ENCODE measurements at regions not wholly inside any gene's neighbourhood (a gene's known extent, or its start where the extent isn't known, plus 50 kb on each side); places are given as distances from the start of the nearest gene placed in this dataset.
A peak's percentile ranks its signal among the peaks of the same experiment; 100 is the strongest.

GRCh38 chr4:176433983-176434382, 114.2 kb downstream of the SPCS3 start:
- no peak for DNase-seq
- H3K27ac ChIP-seq (ENCODE audit: low read depth, low read length): no peak overlapping the region
- peaks cover 0 to 2% of the 10 kb centered on the region in 2 donors for H3K27me3 Mint-ChIP-seq
- peaks cover 8 to 15% (median 12%) of the 10 kb centered on the region in 4 donors for H3K4me1 Mint-ChIP-seq
- POLR2A ChIA-PET (ENCODE audit: partially characterized antibody): no interaction called here
- intact Hi-C loops (cut with micrococcal nuclease): no loop called here
- CTCF ChIA-PET (ENCODE audit: partially characterized antibody): no interaction called here
- no peaks in the 10 kb centered on the region for H3K36me3 ChIP-seq (ENCODE audit: insufficient read depth, low read length)
- H3K9me3 ChIP-seq (ENCODE audit: control insufficient read depth in 1 of 2, low read length in 2 of 2): no peaks in the 10 kb centered on the region
- no peak overlapping the region for H3K4me3 Mint-ChIP-seq
- H3K27ac Mint-ChIP-seq: no peak overlapping the region
- no peaks in the 10 kb centered on the region for H3K36me3 Mint-ChIP-seq
- H3K4me3 ChIP-seq (ENCODE audit: low read length in 2 of 2): no peak overlapping the region
- no peaks in the 10 kb centered on the region for H3K4me1 ChIP-seq (ENCODE audit: insufficient read depth, low read length)
- H3K9me3 Mint-ChIP-seq: no peaks in the 10 kb centered on the region
- no peaks in the 10 kb centered on the region for H3K27me3 ChIP-seq (ENCODE audit: insufficient read depth, low read length)

DNA sequence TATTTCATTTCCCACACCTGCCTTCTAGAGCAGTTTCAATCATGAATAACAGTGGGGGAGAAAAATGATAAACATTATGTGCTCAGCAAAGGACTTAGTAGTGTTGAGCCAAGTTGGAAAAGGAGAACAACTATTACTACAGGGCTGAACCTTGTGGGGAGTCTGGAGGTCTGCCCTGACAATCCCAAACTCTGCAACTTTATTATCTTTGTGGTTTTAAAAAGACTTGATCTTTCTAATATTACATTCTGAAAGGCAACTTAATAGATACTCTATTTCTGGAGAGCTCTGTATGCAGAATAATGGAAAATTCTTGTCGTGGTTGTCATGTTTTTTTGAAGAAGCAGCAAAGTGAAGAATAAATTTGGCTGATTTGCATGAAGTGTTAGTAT, 116.1 kb downstream of the SPCS3 start:
- Mint-ChIP-seq H3K9me3 (no peaks in the 10 kb centered on the region), H3K4me1 (peaks cover 8 to 15% (median 12%) of the 10 kb centered on the region in 4 donors), H3K36me3 (no peaks in the 10 kb centered on the region), H3K27ac (peak overlapping the region in 1 of 7 donors; percentile 18), H3K4me3 (no peak overlapping the region), H3K27me3 (peaks cover 0 to 2% of the 10 kb centered on the region in 2 donors)
- intact Hi-C loops (cut with micrococcal nuclease): no loop called here
- Histone ChIP-seq H3K36me3 (ENCODE audit: insufficient read depth, low read length) (no peaks in the 10 kb centered on the region), H3K4me3 (ENCODE audit: low read length in 2 of 2) (no peak overlapping the region), H3K4me1 (ENCODE audit: insufficient read depth, low read length) (no peaks in the 10 kb centered on the region), H3K27ac (ENCODE audit: low read depth, low read length) (no peak overlapping the region), H3K27me3 (ENCODE audit: insufficient read depth, low read length) (no peaks in the 10 kb centered on the region), H3K9me3 (ENCODE audit: control insufficient read depth in 1 of 2, low read length in 2 of 2) (no peaks in the 10 kb centered on the region)
- DNase-seq: no peak
- ChIA-PET POLR2A (ENCODE audit: partially characterized antibody) (no interaction called here), CTCF (ENCODE audit: partially characterized antibody) (no interaction called here)

GRCh38 chr4:176436293-176436973, 116.7 kb downstream of the SPCS3 start:
- ChIA-PET CTCF (ENCODE audit: partially characterized antibody) (no interaction called here), POLR2A (ENCODE audit: partially characterized antibody) (no interaction called here)
- peak overlapping the region in 1 of 7 donors; percentile 14 for H3K27ac Mint-ChIP-seq

DNA sequence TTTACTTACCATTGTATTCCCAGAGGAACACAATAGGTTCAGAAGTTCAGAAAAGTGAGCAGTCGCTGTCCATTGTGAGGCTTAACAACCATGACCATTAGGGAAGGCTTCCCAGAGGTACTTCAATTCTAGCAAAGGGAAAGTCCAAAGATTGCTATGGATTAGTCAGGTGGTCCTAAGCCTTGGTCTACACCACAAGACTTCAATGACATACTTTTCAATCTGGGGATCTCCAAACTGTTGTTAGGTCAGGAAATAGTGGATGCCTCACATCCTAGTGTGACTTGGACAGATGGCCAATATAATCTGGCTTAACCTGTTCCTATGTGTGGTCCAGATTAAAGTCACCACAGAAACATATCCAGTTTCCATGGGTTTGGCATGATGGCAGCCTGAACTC, 118.0 kb downstream of the SPCS3 start:
- no peak overlapping the region for H3K27ac Mint-ChIP-seq
- no peaks in the 10 kb centered on the region for H3K4me1 ChIP-seq (ENCODE audit: insufficient read depth, low read length)
- ChIA-PET CTCF (ENCODE audit: partially characterized antibody) (no interaction called here), POLR2A (ENCODE audit: partially characterized antibody) (no interaction called here)
- H3K36me3 ChIP-seq (ENCODE audit: insufficient read depth, low read length): no peaks in the 10 kb centered on the region
- H3K4me3 ChIP-seq (ENCODE audit: low read length in 2 of 2): no peak overlapping the region
- peaks cover 0 to 3% (median 0%) of the 10 kb centered on the region in 8 donors for H3K9me3 Mint-ChIP-seq
- no peak overlapping the region for H3K4me3 Mint-ChIP-seq
- H3K27me3 Mint-ChIP-seq: peaks cover 0 to 4% of the 10 kb centered on the region in 2 donors
- peaks cover 8 to 15% (median 12%) of the 10 kb centered on the region in 4 donors for H3K4me1 Mint-ChIP-seq
- intact Hi-C loops (cut with micrococcal nuclease): no loop called here
- DNase-seq: no peak
- no peaks in the 10 kb centered on the region for H3K27me3 ChIP-seq (ENCODE audit: insufficient read depth, low read length)
- no peak overlapping the region for H3K27ac ChIP-seq (ENCODE audit: low read depth, low read length)
- no peaks in the 10 kb centered on the region for H3K9me3 ChIP-seq (ENCODE audit: control insufficient read depth in 1 of 2, low read length in 2 of 2)
- H3K36me3 Mint-ChIP-seq: no peaks in the 10 kb centered on the region

More at GRCh38 chr4:176436293-176436973, 116.7 kb downstream of the SPCS3 start:
- Mint-ChIP-seq H3K36me3 (no peaks in the 10 kb centered on the region), H3K4me3 (no peak overlapping the region), H3K27me3 (peaks cover 0 to 3% of the 10 kb centered on the region in 2 donors), H3K4me1 (peaks cover 8 to 15% (median 12%) of the 10 kb centered on the region in 4 donors), H3K9me3 (peaks cover 0 to 1% (median 0%) of the 10 kb centered on the region in 8 donors)
- Histone ChIP-seq H3K27ac (ENCODE audit: low read depth, low read length) (no peak overlapping the region), H3K4me3 (ENCODE audit: low read length in 2 of 2) (no peak overlapping the region), H3K4me1 (ENCODE audit: insufficient read depth, low read length) (no peaks in the 10 kb centered on the region), H3K36me3 (ENCODE audit: insufficient read depth, low read length) (no peaks in the 10 kb centered on the region), H3K9me3 (ENCODE audit: control insufficient read depth in 1 of 2, low read length in 2 of 2) (no peaks in the 10 kb centered on the region), H3K27me3 (ENCODE audit: insufficient read depth, low read length) (no peaks in the 10 kb centered on the region)
- DNase-seq: peak in 1 of 5 donors; percentile 1
- intact Hi-C loops (cut with micrococcal nuclease): no loop called here

DNA sequence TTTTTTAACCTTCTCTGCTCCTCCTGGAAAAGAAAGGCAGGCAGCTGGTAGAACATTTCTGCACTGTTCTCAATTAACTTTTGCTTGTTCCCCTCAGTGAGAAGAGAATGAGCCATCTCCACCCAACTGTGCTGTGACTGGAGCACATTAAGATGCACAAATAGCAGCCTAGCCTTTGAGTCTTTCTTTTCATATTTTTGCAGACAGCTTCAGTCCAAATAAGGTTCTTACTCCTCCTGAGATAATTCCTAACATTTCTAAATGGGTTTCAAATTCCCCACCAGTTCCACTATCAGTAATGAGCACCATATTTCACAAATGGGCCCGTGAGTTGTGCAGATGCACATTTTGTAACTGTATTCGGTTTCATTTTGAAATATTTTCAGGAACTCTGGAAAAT, 118.6 kb downstream of the SPCS3 start:
- Mint-ChIP-seq H3K9me3 (peaks cover 0 to 3% (median 0%) of the 10 kb centered on the region in 8 donors), H3K4me3 (no peak overlapping the region), H3K27me3 (peaks cover 0 to 4% of the 10 kb centered on the region in 2 donors), H3K4me1 (peaks cover 8 to 15% (median 12%) of the 10 kb centered on the region in 4 donors), H3K36me3 (no peaks in the 10 kb centered on the region), H3K27ac (no peak overlapping the region)
- H3K27ac ChIP-seq (ENCODE audit: low read depth, low read length): no peak overlapping the region
- no peak overlapping the region for H3K4me3 ChIP-seq (ENCODE audit: low read length in 2 of 2)
- DNase-seq: no peak
- CTCF ChIA-PET (ENCODE audit: partially characterized antibody): no interaction called here
- intact Hi-C loops (cut with micrococcal nuclease): no loop called here
- no peaks in the 10 kb centered on the region for H3K36me3 ChIP-seq (ENCODE audit: insufficient read depth, low read length)
- POLR2A ChIA-PET (ENCODE audit: partially characterized antibody): no interaction called here
- no peaks in the 10 kb centered on the region for H3K27me3 ChIP-seq (ENCODE audit: insufficient read depth, low read length)
- no peaks in the 10 kb centered on the region for H3K4me1 ChIP-seq (ENCODE audit: insufficient read depth, low read length)
- no peaks in the 10 kb centered on the region for H3K9me3 ChIP-seq (ENCODE audit: control insufficient read depth in 1 of 2, low read length in 2 of 2)

DNA sequence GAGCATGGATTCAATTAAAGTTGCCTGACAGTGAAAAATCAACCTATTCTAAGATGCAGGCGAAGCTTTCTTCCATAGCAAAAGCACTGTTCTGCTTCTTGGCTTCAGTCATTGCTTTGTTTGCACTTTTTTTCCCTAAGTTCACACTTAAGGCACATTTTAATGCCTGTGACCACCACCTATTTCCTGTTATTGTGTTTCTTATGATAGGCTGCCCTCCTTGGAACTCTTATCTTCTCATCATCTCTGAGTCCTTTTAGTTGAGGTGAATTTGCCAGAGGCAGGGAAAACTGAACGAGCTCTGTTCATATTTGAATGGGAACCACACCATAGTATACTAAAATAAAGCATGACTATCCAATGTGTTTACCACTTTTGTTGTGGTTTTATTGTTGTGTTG, 119.8 kb downstream of the SPCS3 start:
- Mint-ChIP-seq H3K9me3 (peaks cover 0 to 5% (median 0%) of the 10 kb centered on the region in 8 donors), H3K4me1 (peaks cover 8 to 15% (median 12%) of the 10 kb centered on the region in 4 donors), H3K4me3 (no peak overlapping the region), H3K27ac (no peak overlapping the region), H3K27me3 (peaks cover 0 to 4% of the 10 kb centered on the region in 2 donors), H3K36me3 (no peaks in the 10 kb centered on the region)
- DNase-seq: no peak
- no peaks in the 10 kb centered on the region for H3K4me1 ChIP-seq (ENCODE audit: insufficient read depth, low read length)
- POLR2A ChIA-PET (ENCODE audit: partially characterized antibody): no interaction called here
- H3K36me3 ChIP-seq (ENCODE audit: insufficient read depth, low read length): no peaks in the 10 kb centered on the region
- H3K4me3 ChIP-seq (ENCODE audit: low read length in 2 of 2): no peak overlapping the region
- no peaks in the 10 kb centered on the region for H3K27me3 ChIP-seq (ENCODE audit: insufficient read depth, low read length)
- H3K27ac ChIP-seq (ENCODE audit: low read depth, low read length): no peak overlapping the region
- CTCF ChIA-PET (ENCODE audit: partially characterized antibody): no interaction called here
- no peaks in the 10 kb centered on the region for H3K9me3 ChIP-seq (ENCODE audit: control insufficient read depth in 1 of 2, low read length in 2 of 2)
- intact Hi-C loops (cut with micrococcal nuclease): no loop called here

GRCh38 chr4:176440698-176441097, 120.9 kb downstream of the SPCS3 start:
- DNase-seq: no peak
- Histone ChIP-seq H3K4me1 (ENCODE audit: insufficient read depth, low read length) (no peaks in the 10 kb centered on the region), H3K27ac (ENCODE audit: low read depth, low read length) (no peak overlapping the region), H3K9me3 (ENCODE audit: control insufficient read depth in 1 of 2, low read length in 2 of 2) (no peaks in the 10 kb centered on the region), H3K36me3 (ENCODE audit: insufficient read depth, low read length) (no peaks in the 10 kb centered on the region), H3K4me3 (ENCODE audit: low read length in 2 of 2) (no peak overlapping the region), H3K27me3 (ENCODE audit: insufficient read depth, low read length) (no peaks in the 10 kb centered on the region)
- ChIA-PET CTCF (ENCODE audit: partially characterized antibody) (no interaction called here), POLR2A (ENCODE audit: partially characterized antibody) (no interaction called here)
- Mint-ChIP-seq H3K4me3 (no peak overlapping the region), H3K9me3 (peaks cover 0 to 5% (median 0%) of the 10 kb centered on the region in 8 donors), H3K27me3 (peaks cover 0 to 4% of the 10 kb centered on the region in 2 donors), H3K27ac (no peak overlapping the region), H3K4me1 (peaks cover 8 to 15% (median 12%) of the 10 kb centered on the region in 4 donors), H3K36me3 (no peaks in the 10 kb centered on the region)
- intact Hi-C loops (cut with micrococcal nuclease): no loop called here
